Neural progenitor cell (in vitro differentiated cells): ENCODE measurements at regions not wholly inside any gene's neighbourhood (a gene's known extent, or its start where the extent isn't known, plus 50 kb on each side); places are given as distances from the start of the nearest gene placed in this dataset.

Source experiments
- CTCF ChIP-seq: fragments of 200-600 bp; sonication (generic); IDR thresholded peaks from 2 replicates; pipeline ENCODE4 v1.5.1; 2017; ENCODE audit warnings: antibody characterized with exemption, mild to moderate bottlenecking
- EZH2phosphoT487 ChIP-seq: fragments of 200-600 bp; sonication (generic); IDR thresholded peaks from 2 replicates; pipeline ENCODE4 v1.6.1; 2017; ENCODE audit warnings: antibody characterized with exemption

- TF ChIP-seq EZH2phosphoT487 (no peak), CTCF (no peak)
Observed at GRCh38 chr13:50125304-50125553, 110.0 kb downstream of the KCNRG start.
